Cardiac septum (tissue), 1 donor: ENCODE measurements at regions not wholly inside any gene's neighbourhood (a gene's known extent, or its start where the extent isn't known, plus 50 kb on each side); places are given as distances from the start of the nearest gene placed in this dataset.
"Not testable (repeated sequence)": the region's sequence is repeated elsewhere in the genome, so short reads cannot be mapped to it uniquely, and the experiment has no call there.

ENCODE experiments used
- DNase-seq: peaks from one replicate; pipeline ENCODE4 v3.0.0-alpha.2; 2020; ENCODE audit warnings: low spot score
- intact Hi-C: fragments of 100-400 bp; cut with DNase I; formaldehyde crosslinking; loops from one replicate; pipeline ENCODE4 v1.14.0; 2022
- donor health status: DM: no; HTN: no; CAD: no.

GRCh38 chr18:43847164-43848091 is 570.1 kb upstream of the SYT4 start:
- DNase-seq: no peak
- intact Hi-C loops: no loop called here

DNA sequence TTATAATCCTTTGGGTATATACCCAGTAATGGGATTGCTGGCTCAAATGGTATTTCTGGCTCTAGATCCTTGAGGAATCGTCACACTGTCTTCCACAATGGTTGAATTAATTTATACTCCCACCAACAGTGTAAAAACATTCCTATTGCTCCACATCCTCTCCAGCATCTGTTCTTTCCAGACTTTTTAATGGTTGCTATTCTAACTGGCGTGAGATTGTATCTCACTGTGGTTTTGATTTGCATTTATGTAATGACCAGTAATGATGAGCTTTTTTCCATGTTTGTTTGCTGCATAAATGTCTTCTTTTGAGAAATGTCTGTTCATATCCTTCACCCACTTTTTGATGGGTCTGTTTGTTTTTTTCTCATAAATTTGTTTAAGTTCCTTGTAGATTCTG is 572.5 kb upstream of the SYT4 start:
- intact Hi-C loops, DNase-seq: not testable (repeated sequence)

GRCh38 chr18:43855376-43855775 is 578.1 kb upstream of the SYT4 start:
- intact Hi-C loops: no loop called here
- no peak for DNase-seq

DNA sequence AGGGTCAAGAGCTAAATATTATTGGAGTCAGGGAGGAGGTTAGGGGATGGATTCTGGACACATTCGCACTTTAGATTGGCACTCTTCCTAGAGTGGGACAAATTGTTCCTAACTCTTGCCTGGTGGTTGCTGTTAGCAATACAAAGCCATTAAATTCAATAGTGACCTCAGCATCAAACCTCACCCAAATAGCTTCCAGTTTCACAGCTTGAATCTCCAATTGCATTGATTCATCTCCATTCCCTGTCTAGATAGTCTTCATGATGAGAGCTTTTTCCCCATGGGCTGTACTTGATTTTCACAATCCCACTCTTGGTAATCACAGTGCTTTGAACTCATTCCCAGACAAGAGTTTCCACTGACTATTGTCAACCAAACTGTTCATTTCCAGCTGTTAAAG is 585.9 kb upstream of the SYT4 start:
- DNase-seq: no peak
- intact Hi-C loops: no loop called here

DNA sequence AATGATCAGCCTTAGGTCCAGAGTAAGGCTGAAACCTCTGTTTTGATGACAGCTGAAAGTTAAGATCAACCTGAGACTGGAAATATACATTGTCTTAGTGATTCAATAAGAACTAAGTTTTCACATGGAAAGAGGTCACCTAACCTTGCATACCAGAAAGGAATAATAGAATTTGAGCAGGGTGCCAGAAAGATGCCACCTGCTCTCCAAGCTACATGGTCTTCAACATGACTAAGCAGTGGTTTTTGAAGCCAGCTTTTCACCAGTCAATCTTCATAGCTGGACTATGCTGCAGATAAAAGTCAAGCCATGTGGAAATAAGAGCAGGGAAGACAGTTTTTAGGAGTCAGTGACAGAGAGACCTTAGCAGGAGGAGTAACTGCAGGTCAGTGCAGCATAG is 589.4 kb upstream of the SYT4 start:
- no peak for DNase-seq
- intact Hi-C loops: no loop called here

GRCh38 chr18:43868497-43868995 is 591.3 kb upstream of the SYT4 start:
- DNase-seq: no peak
- intact Hi-C loops: no loop called here

GRCh38 chr18:43869451-43870008 is 592.2 kb upstream of the SYT4 start:
- intact Hi-C loops: no loop called here
- DNase-seq: no peak

GRCh38 chr18:43870626-43871025 is 593.3 kb upstream of the SYT4 start:
- DNase-seq: no peak

DNA sequence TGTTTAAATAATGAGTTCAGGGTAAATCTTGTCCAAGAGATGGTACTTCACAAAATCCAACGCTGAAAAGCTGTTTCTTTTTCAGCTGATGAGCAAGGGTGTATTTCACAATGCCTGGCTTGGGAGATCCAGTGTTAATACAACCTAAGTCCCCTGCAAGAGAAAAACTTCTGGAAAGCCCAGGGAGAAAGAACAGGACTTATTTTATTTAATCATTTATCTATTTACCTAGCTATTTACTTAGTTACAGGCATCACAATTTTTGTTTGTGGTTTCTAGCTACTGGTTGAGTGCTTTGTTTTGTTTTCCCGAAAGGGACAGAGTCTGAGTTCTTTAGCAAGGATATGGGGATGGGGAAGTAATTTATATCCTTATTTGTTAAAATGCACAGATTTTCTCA is 598.2 kb upstream of the SYT4 start:
- DNase-seq: no peak
- intact Hi-C loops: no loop called here

More at GRCh38 chr18:43870626-43871025, 593.3 kb upstream of the SYT4 start:
- intact Hi-C loops: no loop called here

DNA sequence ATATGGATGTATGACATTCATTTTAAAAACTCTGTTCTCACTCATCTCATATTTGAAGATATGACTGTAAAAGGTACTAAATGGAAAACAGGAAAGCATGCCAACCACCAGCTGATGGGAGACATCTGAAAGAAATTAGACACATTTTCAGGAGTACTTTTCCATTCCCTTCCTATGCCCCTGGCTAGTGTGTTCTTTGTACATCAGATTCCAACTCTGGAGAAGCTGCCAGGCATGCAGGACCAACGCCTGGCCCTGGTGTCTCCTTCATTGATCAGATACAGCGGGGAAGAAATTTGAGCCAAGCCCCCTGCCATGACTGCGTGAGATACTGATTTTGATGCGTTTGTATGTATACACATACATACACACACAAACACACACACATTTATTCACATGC is 599.0 kb upstream of the SYT4 start:
- intact Hi-C loops: no loop called here
- DNase-seq: no peak

DNA sequence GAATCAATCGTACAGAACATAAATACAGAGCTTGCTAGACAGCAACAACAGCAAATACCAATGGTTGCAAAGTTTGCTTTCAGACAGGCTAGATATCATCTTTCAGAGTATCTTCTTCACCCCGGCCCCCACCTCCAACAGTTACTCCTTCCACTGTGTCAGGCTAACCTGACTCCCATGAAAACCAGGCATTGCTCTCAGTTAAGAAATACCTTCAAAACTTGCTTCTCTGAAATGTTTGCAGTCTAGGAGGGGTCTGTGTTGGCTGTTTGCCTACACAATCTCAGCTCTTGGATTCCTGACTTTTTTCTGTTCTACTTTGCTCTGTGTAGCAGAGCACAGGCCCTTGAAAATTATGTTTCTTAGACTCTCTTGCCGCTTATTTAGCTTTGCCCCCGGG is 599.5 kb upstream of the SYT4 start:
- intact Hi-C loops: no loop called here
- DNase-seq: no peak

- no peak for DNase-seq
- intact Hi-C loops: no loop called here
These were observed 600.5 kb upstream of the SYT4 start for GRCh38 chr18:43877616-43878321.

DNA sequence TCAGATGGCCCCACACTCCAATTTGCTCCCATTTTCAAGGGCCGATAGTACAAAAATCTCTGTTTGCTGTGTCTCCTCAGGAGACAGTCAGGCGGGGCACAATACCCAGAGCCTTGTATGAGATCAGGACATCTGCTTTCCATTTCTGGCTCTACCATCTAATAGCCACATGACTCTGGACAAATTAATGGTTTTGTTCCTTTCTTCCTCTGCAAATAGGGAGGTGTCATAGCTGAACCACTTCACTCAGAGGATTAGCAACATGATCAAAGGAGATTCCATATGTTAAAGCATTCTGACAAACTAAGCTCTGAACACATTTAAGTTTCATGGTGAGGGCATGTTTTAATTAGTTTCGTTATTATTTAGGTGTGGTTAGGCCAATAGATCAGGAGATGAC is 602.1 kb upstream of the SYT4 start:
- DNase-seq: no peak
- intact Hi-C loops: no loop called here

DNA sequence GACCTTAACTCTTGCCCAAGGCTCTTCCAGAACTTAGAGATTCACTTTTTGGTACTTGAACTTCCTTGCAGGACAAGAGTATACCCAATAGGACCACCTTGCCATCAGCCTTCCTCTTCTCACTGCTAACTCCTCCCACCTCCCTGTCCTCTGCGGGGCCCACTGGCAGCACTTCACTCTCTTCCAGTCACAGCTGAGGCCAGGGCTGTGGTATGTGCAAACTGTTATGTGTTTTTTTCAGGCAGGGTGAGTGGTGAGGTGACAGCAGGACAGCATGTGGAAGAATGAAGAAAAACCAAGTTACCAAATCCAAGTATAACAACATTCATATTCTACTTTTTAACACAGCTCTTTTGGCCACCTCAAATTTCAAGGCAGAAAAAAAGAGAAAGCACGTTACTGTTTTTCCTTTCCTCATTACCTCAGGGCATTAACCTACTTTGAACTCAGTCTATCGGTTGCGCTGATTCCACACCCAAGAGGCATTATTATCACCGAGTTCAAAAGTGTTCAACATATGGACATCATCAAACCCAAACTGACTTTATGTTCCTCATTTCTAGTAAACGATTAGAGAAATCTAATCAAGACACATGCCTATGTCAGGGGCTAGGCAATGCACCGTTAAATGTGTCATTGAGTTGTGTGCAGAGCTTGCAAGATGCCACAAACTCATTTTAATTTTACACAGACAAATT is 605.2 kb upstream of the SYT4 start:
- DNase-seq: no peak
- intact Hi-C loops: no loop called here

GRCh38 chr18:43883886-43884285 is 606.6 kb upstream of the SYT4 start:
- intact Hi-C loops: no loop called here
- DNase-seq: no peak

GRCh38 chr18:43886341-43886740 is 609.1 kb upstream of the SYT4 start:
- intact Hi-C loops: no loop called here
- DNase-seq: no peak

DNA sequence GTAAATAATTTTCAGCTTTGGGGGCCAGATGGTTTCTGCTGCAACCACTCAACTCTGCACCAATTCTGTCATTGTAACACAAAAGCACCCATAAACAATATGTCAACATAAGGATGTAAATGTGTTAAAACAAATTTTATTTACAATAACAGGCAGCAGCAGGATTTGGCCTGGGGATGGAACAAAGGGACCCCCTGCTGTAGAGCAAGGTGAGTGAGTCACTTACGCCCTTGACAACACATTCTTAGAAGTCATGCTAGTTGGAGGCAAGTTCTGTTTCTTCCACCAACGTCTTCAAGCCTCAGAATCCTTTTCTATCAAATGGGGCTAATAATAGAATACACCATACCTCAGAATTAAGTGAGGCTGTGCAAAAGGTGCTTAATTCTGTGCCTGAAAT is 610.2 kb upstream of the SYT4 start:
- intact Hi-C loops: no loop called here
- DNase-seq: no peak

- intact Hi-C loops: no loop called here
- no peak for DNase-seq
These were observed 611.3 kb upstream of the SYT4 start for GRCh38 chr18:43888598-43888997.

- intact Hi-C loops: no loop called here
- DNase-seq: no peak
These were observed 615.8 kb upstream of the SYT4 start for GRCh38 chr18:43893001-43893637.
